HCT116 (cell line): ENCODE measurements at regions not wholly inside any gene's neighbourhood (a gene's known extent, or its start where the extent isn't known, plus 50 kb on each side); places are given as distances from the start of the nearest gene placed in this dataset.
"Not testable (repeated sequence)": the region's sequence is repeated elsewhere in the genome, so short reads cannot be mapped to it uniquely, and the experiment has no call there.

ENCODE experiments used
- ATAC-seq: fragments of 200-7000 bp; cut with Tn5 transposase; 2 replicates; pipeline ENCODE4 v1.9.1; 2020; ENCODE audit warnings: mild to moderate bottlenecking, moderate library complexity
- BruUV-seq: library from RNA; stranded (reverse); fragments of 400-500 nt; replicated peaks from 2 replicates; lab custom pipeline; 2021; lab: Mats Ljungman, UMichigan
- CTCF ChIA-PET: fragments of 300-600 bp; sonication (Branson Sonifier 250); formaldehyde crosslinking; loops from one replicate; lab custom pipeline; 2021; ENCODE audit warnings: antibody characterized with exemption; lab: Charles Lee
- POLR2A ChIA-PET: fragments of 300-600, 350-600 bp; sonication (Branson Sonifier 250); formaldehyde crosslinking; loops from one replicate; lab custom pipeline; 2021; ENCODE audit warnings: antibody characterized with exemption; lab: Charles Lee
- RAD21 ChIA-PET, 2 experiments: fragments of 300-600 bp; sonication (Branson Sonifier 250); formaldehyde crosslinking; loops; one replicate each; lab custom pipeline; 2023; ENCODE audit warnings: low total read pairs in 2 of 2; ENCODE audit not compliant: uncharacterized antibody in 2 of 2, unreplicated experiment in 2 of 2, low non-redundant PET in 1 of 2; lab: Charles Lee
- DNase-seq: peaks from one replicate; pipeline ENCODE4 v3.0.0-alpha.2; 2010; ENCODE audit warnings: low read depth, low spot score
- H2AFZ ChIP-seq: fragments of 200-600 bp; shearing (Covaris generic), sonication (generic); 2 replicates; pipeline ENCODE4 v1.6.1; 2017; ENCODE audit warnings: low read depth, mixed run types, mixed read lengths, antibody characterized with exemption, low read length; ENCODE audit not compliant: poor library complexity, severe bottlenecking
- H3K27ac ChIP-seq: 2 replicates; pipeline ENCODE4 v1.5.1; 2012; ENCODE audit warnings: low read depth, low read length
- H3K27me3 ChIP-seq: fragments of 200-600 bp; sonication (generic); 2 replicates; pipeline ENCODE4 v1.6.1; 2016; ENCODE audit warnings: mixed run types, low read length, mixed read lengths; ENCODE audit not compliant: insufficient read depth
- H3K36me3 ChIP-seq, 2 experiments: fragments of 200-500 bp in 1 of 2; fragments of 200-600 bp in 1 of 2; sonication (Bioruptor generic) in 1 of 2; sonication (generic) in 1 of 2; 2 replicates each; pipeline versions ENCODE4 v1.5.1 to v1.6.1; 2014 to 2016; ENCODE audit warnings: low read length in 2 of 2, inconsistent platforms in 1 of 2, mixed read lengths in 1 of 2, mixed run types in 1 of 2; ENCODE audit not compliant: insufficient read depth in 2 of 2, control insufficient read depth in 1 of 2
- H3K4me1 ChIP-seq, 2 experiments: fragments of 200-600 bp in 1 of 2; sonication (generic) in 1 of 2; 2 replicates each; pipeline versions ENCODE4 v1.5.1 to v1.6.1; 2012 to 2017; ENCODE audit warnings: low read length in 2 of 2, inconsistent platforms in 1 of 2, mild to moderate bottlenecking in 1 of 2, mixed read lengths in 1 of 2, mixed run types in 1 of 2, moderate library complexity in 1 of 2; ENCODE audit not compliant: insufficient read depth in 2 of 2, control insufficient read depth in 1 of 2
- H3K4me2 ChIP-seq: fragments of 200-600 bp; sonication (generic); 2 replicates; pipeline ENCODE4 v1.6.1; 2017; ENCODE audit warnings: mixed run types, low read length, mixed read lengths
- H3K4me3 ChIP-seq, 2 experiments: fragments of 200-600 bp in 1 of 2; sonication (generic) in 1 of 2; replicated peaks in 1 of 2; 2 replicates each; pipeline ENCODE4 v1.5.1; 2011 to 2016; ENCODE audit warnings: low read length in 2 of 2, control low read depth in 1 of 2, low read depth in 1 of 2, mild to moderate bottlenecking in 1 of 2, mixed read lengths in 1 of 2, mixed run types in 1 of 2
- H3K79me2 ChIP-seq: fragments of 200-600 bp; sonication (generic); 2 replicates; pipeline ENCODE4 v1.6.1; 2017; ENCODE audit warnings: mild to moderate bottlenecking, mixed run types, low read length, moderate library complexity, mixed read lengths; ENCODE audit not compliant: insufficient read depth
- H3K9ac ChIP-seq: fragments of 200-600 bp; sonication (generic); 2 replicates; pipeline ENCODE4 v1.6.1; 2016; ENCODE audit warnings: low read length, mixed read lengths
- H3K9me2 ChIP-seq: fragments of 200-600 bp; sonication (generic), shearing (Covaris generic); 2 replicates; pipeline ENCODE4 v1.6.1; 2017; ENCODE audit warnings: mixed run types, mild to moderate bottlenecking, moderate library complexity; ENCODE audit not compliant: insufficient read depth
- H3K9me3 ChIP-seq, 2 experiments: fragments of 200-500 bp in 1 of 2; fragments of 200-600 bp in 1 of 2; sonication (Bioruptor generic) in 1 of 2; sonication (generic) in 1 of 2; 2 replicates each; pipeline ENCODE4 v1.6.1; 2014 to 2017; ENCODE audit warnings: low read length in 2 of 2, mixed read lengths in 2 of 2, inconsistent platforms in 1 of 2, low read depth in 1 of 2, mild to moderate bottlenecking in 1 of 2, mixed run types in 1 of 2, moderate library complexity in 1 of 2; ENCODE audit not compliant: control insufficient read depth in 1 of 2, insufficient read depth in 1 of 2
- H4K20me1 ChIP-seq: fragments of 200-600 bp; sonication (generic), shearing (Covaris generic); 2 replicates; pipeline ENCODE4 v1.6.1; 2017; ENCODE audit warnings: mixed run types, mild to moderate bottlenecking, moderate library complexity; ENCODE audit not compliant: insufficient read depth
- ATF3 ChIP-seq: IDR thresholded peaks from 2 replicates; pipeline ENCODE4 v1.6.1; 2012
- CBX3 ChIP-seq: IDR thresholded peaks from 2 replicates; pipeline ENCODE4 v1.6.1; 2012; ENCODE audit warnings: low read depth
- CTCF ChIP-seq, 3 experiments: fragments of 200-600 bp in 1 of 3; sonication (generic) in 1 of 3; IDR thresholded peaks in 2 of 3; conservative IDR thresholded peaks in 1 of 3; 2 replicates each; pipeline ENCODE4 v1.5.1; 2012 to 2017; ENCODE audit warnings: low read depth in 2 of 3, low read length in 2 of 3, antibody characterized with exemption in 1 of 3, borderline replicate concordance in 1 of 3, control low read depth in 1 of 3, mild to moderate bottlenecking in 1 of 3, mixed read lengths in 1 of 3, mixed run types in 1 of 3, moderate library complexity in 1 of 3; ENCODE audit not compliant: insufficient read depth in 1 of 3
- ELF1 ChIP-seq: IDR thresholded peaks from 2 replicates; pipeline ENCODE4 v1.6.1; 2012; ENCODE audit warnings: low read depth, borderline replicate concordance
- EZH2 ChIP-seq: fragments of 200-600 bp; sonication (generic); IDR thresholded peaks from 2 replicates; pipeline ENCODE4 v1.6.1; 2017; ENCODE audit warnings: antibody characterized with exemption, mixed run types
- FOSL1 ChIP-seq: IDR thresholded peaks from 2 replicates; pipeline ENCODE4 v1.6.1; 2012; ENCODE audit warnings: low read depth
- POLR2A ChIP-seq: IDR thresholded peaks from 2 replicates; pipeline ENCODE4 v1.7.0; 2011; ENCODE audit warnings: borderline replicate concordance; ENCODE audit not compliant: insufficient read depth, insufficient read length; ENCODE audit errors: extremely low read depth
- RAD21 ChIP-seq: IDR thresholded peaks from 2 replicates; pipeline ENCODE4 v1.6.1; 2012; ENCODE audit warnings: low read depth, mild to moderate bottlenecking
- SP1 ChIP-seq: IDR thresholded peaks from 2 replicates; pipeline ENCODE4 v1.6.1; 2012; ENCODE audit warnings: low read depth
- TCF7L2 ChIP-seq: IDR thresholded peaks from 2 replicates; pipeline ENCODE4 v1.7.0; 2011; ENCODE audit warnings: borderline replicate concordance, inconsistent platforms; ENCODE audit not compliant: insufficient read depth, insufficient read length; ENCODE audit errors: extremely low read depth
- YY1 ChIP-seq: IDR thresholded peaks from 2 replicates; pipeline ENCODE4 v1.6.1; 2011; ENCODE audit warnings: low read length, low read depth, moderate library complexity, mild to moderate bottlenecking; ENCODE audit not compliant: insufficient replicate concordance; ENCODE audit errors: extremely low read depth
- ZFX ChIP-seq: fragments of 450-650 bp; IDR thresholded peaks from 2 replicates; pipeline ENCODE4 v1.6.1; 2017
- intact Hi-C: fragments of 100-400 bp; cut with micrococcal nuclease; formaldehyde crosslinking; loops from 2 replicates; pipeline ENCODE4 v1.10.0; 2022

GRCh38 chr9:97103613-97104383 lies 64.9 kb upstream of the CTSV start:
- H3K27me3 ChIP-seq, H3K36me3 ChIP-seq, H3K27ac ChIP-seq, H3K4me1 ChIP-seq, H3K79me2 ChIP-seq, BruUV-seq, RAD21 ChIA-PET, H4K20me1 ChIP-seq, H3K9me3 ChIP-seq, H3K9ac ChIP-seq, ATAC-seq, CTCF ChIA-PET, H3K9me2 ChIP-seq, intact Hi-C loops, H2AFZ ChIP-seq, H3K4me2 ChIP-seq, POLR2A ChIA-PET, DNase-seq, H3K4me3 ChIP-seq: not testable (repeated sequence)

- H3K9me3 ChIP-seq, DNase-seq, RAD21 ChIA-PET, H3K9ac ChIP-seq, H3K4me2 ChIP-seq, H2AFZ ChIP-seq, H3K36me3 ChIP-seq, H3K27ac ChIP-seq, BruUV-seq, intact Hi-C loops, POLR2A ChIA-PET, H3K4me3 ChIP-seq, H3K9me2 ChIP-seq, H3K27me3 ChIP-seq, H3K79me2 ChIP-seq, H4K20me1 ChIP-seq, ATAC-seq, H3K4me1 ChIP-seq, CTCF ChIA-PET: not testable (repeated sequence)
Measured at GRCh38 chr9:97099540-97099939, 60.6 kb upstream of the CTSV start.

GRCh38 chr9:97096793-97097192 lies 57.9 kb upstream of the CTSV start:
- no peaks in the 10 kb centered on the region for H3K27me3 ChIP-seq
- RAD21 ChIA-PET, result no interaction called here
- TF ChIP-seq ELF1 (no peak), ATF3 (no peak), TCF7L2 (no peak), CTCF (IDR thresholded peaks at IDR 0.05 in 2 of 3, conservative IDR thresholded peaks at IDR 0.05 in 1 of 3; ENCODE audit: borderline replicate concordance in 1 of 3, insufficient read depth in 1 of 3, low read depth in 2 of 3, low read length in 2 of 3) (no peak), POLR2A (no peak), RAD21 (no peak), CBX3 (no peak), FOSL1 (no peak), SP1 (no peak), EZH2 (no peak), ZFX (no peak), YY1 (no peak)

More at GRCh38 chr9:97096793-97097192, 57.9 kb upstream of the CTSV start:
- DNase-seq (no peak), ATAC-seq (no peak)
- Histone ChIP-seq H3K9me3 (no peaks in the 10 kb centered on the region), H3K4me3 (no peak overlapping the region), H3K9ac (no peak overlapping the region), H3K4me2 (no peak overlapping the region), H3K4me1 (no peaks in the 10 kb centered on the region), H4K20me1 (no peaks in the 10 kb centered on the region), H3K79me2 (no peaks in the 10 kb centered on the region), H3K27ac (no peak overlapping the region), H3K9me2 (no peaks in the 10 kb centered on the region), H3K36me3 (no peaks in the 10 kb centered on the region), H2AFZ (no peak overlapping the region)
- intact Hi-C loops, result no loop called here
- CTCF ChIA-PET, result no interaction called here
- no TSS peak for BruUV-seq
- POLR2A ChIA-PET, result no interaction called here
